Neural progenitor cell (in vitro differentiated cells): ENCODE measurements at regions not wholly inside any gene's neighbourhood (a gene's known extent, or its start where the extent isn't known, plus 50 kb on each side); places are given as distances from the start of the nearest gene placed in this dataset.
"Not testable (repeated sequence)": the region's sequence is repeated elsewhere in the genome, so short reads cannot be mapped to it uniquely, and the experiment has no call there.

Source experiments
- DNase-seq: peaks from one replicate; pipeline ENCODE4 v3.0.0-alpha.2; 2016; ENCODE audit warnings: low spot score
- H2AFZ ChIP-seq: fragments of 200-600 bp; sonication (generic); replicated peaks from 2 replicates; pipeline ENCODE4 v1.6.1; 2016; ENCODE audit warnings: antibody characterized with exemption
- H3F3A ChIP-seq: fragments of 200-600 bp; sonication (generic); 2 replicates; pipeline ENCODE4 v1.6.1; 2016; ENCODE audit warnings: antibody characterized with exemption, low read depth
- H3K27ac ChIP-seq: fragments of 200-600 bp; sonication (generic); 2 replicates; pipeline ENCODE4 v1.5.1; 2016; ENCODE audit warnings: mild to moderate bottlenecking
- H3K27me3 ChIP-seq: fragments of 200-600 bp; sonication (generic); 2 replicates; pipeline ENCODE4 v1.6.1; 2016; ENCODE audit warnings: mild to moderate bottlenecking, moderate library complexity
- H3K36me3 ChIP-seq: fragments of 200-600 bp; sonication (generic); 2 replicates; pipeline ENCODE4 v1.5.1; 2016
- H3K4me1 ChIP-seq: fragments of 200-600 bp; sonication (generic); 2 replicates; pipeline ENCODE4 v1.6.1; 2016; ENCODE audit warnings: mixed run types
- H3K4me2 ChIP-seq: fragments of 200-600 bp; sonication (generic); 2 replicates; pipeline ENCODE4 v1.6.1; 2016
- H3K4me3 ChIP-seq: fragments of 200-600 bp; sonication (generic); 2 replicates; pipeline ENCODE4 v1.5.1; 2016
- H3K79me2 ChIP-seq: fragments of 200-600 bp; sonication (generic); 2 replicates; pipeline ENCODE4 v1.6.1; 2016; ENCODE audit warnings: low read depth
- H3K9ac ChIP-seq: fragments of 200-600 bp; sonication (generic); 2 replicates; pipeline ENCODE4 v1.6.1; 2016
- H3K9me3 ChIP-seq: fragments of 200-600 bp; sonication (generic); 2 replicates; pipeline ENCODE4 v1.5.1; 2016; ENCODE audit warnings: low read depth
- H4K20me1 ChIP-seq: fragments of 200-600 bp; sonication (generic); 2 replicates; pipeline ENCODE4 v1.6.1; 2016; ENCODE audit warnings: low read depth
- H3K27ac Mint-ChIP-seq: 3 replicates; pipeline ENCODE4 v1.8.0; 2021; ENCODE audit warnings: mixed read lengths
- H3K27me3 Mint-ChIP-seq: 2 replicates; pipeline ENCODE4 v1.8.0; 2022; ENCODE audit warnings: low read depth, mild to moderate bottlenecking, inconsistent platforms, moderate library complexity, mixed read lengths; ENCODE audit not compliant: insufficient read depth
- H3K36me3 Mint-ChIP-seq: 3 replicates; pipeline ENCODE4 v1.8.0; 2021; ENCODE audit warnings: mixed read lengths
- H3K4me1 Mint-ChIP-seq: 3 replicates; pipeline ENCODE4 v1.8.0; 2021; ENCODE audit warnings: mixed read lengths
- H3K4me3 Mint-ChIP-seq: 3 replicates; pipeline ENCODE4 v1.8.0; 2021; ENCODE audit warnings: mild to moderate bottlenecking, moderate library complexity, mixed read lengths
- H3K9me3 Mint-ChIP-seq: 3 replicates; pipeline ENCODE4 v1.8.0; 2020; ENCODE audit warnings: mixed read lengths
- EZH2 ChIP-seq: fragments of 200-600 bp; sonication (generic); IDR thresholded peaks from 2 replicates; pipeline ENCODE4 v1.6.1; 2017; ENCODE audit warnings: antibody characterized with exemption, mild to moderate bottlenecking, moderate library complexity
- EZH2phosphoT487 ChIP-seq: fragments of 200-600 bp; sonication (generic); IDR thresholded peaks from 2 replicates; pipeline ENCODE4 v1.6.1; 2017; ENCODE audit warnings: antibody characterized with exemption
- TF ChIP-seq, protein P1 (sequence below): fragments of 200-600 bp; sonication (generic); IDR thresholded peaks from 2 replicates; pipeline ENCODE4 v1.5.1; 2017; ENCODE audit warnings: antibody characterized with exemption, mild to moderate bottlenecking

DNA sequence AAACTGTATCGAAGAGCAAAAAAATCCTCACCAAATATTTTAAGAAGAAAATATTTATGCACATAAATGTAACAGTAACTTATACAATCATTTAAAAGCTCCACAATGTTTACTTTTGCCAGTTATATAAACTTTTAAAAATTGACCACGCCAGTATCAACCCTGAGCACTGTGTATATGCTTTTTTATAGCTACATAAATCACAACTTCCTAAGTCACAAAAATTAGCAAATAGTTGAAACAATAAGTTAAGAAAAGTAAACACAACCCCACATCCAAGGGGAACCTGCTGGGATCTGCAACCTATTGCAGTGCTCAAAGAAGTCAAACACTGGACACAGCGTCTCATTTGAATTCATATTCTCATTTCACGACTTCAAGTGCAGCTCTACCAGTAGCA lies 89.8 kb upstream of the DST start:
- Mint-ChIP-seq H3K4me3 (no peak overlapping the region), H3K9me3 (no peaks in the 10 kb centered on the region), H3K27me3 (no peaks in the 10 kb centered on the region), H3K36me3 (peaks cover 5% of the 10 kb centered on the region), H3K4me1 (peaks cover 9% of the 10 kb centered on the region), H3K27ac (no peak overlapping the region)
- Histone ChIP-seq H4K20me1 (peaks cover 25% of the 10 kb centered on the region), H3K9ac (no peak overlapping the region), H3K36me3 (no peaks in the 10 kb centered on the region), H2AFZ (no peak overlapping the region), H3K27me3 (no peaks in the 10 kb centered on the region), H3K27ac (peak overlapping the region; percentile 41), H3F3A (no peaks in the 10 kb centered on the region), H3K79me2 (peaks cover 95% of the 10 kb centered on the region), H3K4me1 (peaks cover 14% of the 10 kb centered on the region), H3K4me3 (no peak overlapping the region), H3K4me2 (no peak overlapping the region), H3K9me3 (no peaks in the 10 kb centered on the region)
- no peak for TF ChIP-seq EZH2
- TF ChIP-seq, protein P1, sequence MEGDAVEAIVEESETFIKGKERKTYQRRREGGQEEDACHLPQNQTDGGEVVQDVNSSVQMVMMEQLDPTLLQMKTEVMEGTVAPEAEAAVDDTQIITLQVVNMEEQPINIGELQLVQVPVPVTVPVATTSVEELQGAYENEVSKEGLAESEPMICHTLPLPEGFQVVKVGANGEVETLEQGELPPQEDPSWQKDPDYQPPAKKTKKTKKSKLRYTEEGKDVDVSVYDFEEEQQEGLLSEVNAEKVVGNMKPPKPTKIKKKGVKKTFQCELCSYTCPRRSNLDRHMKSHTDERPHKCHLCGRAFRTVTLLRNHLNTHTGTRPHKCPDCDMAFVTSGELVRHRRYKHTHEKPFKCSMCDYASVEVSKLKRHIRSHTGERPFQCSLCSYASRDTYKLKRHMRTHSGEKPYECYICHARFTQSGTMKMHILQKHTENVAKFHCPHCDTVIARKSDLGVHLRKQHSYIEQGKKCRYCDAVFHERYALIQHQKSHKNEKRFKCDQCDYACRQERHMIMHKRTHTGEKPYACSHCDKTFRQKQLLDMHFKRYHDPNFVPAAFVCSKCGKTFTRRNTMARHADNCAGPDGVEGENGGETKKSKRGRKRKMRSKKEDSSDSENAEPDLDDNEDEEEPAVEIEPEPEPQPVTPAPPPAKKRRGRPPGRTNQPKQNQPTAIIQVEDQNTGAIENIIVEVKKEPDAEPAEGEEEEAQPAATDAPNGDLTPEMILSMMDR = no peak
- TF ChIP-seq EZH2phosphoT487 = no peak
- DNase-seq = no peak

GRCh38 chr6:56730663-56731529 lies 88.2 kb upstream of the DST start:
- no peak overlapping the region for H3K27ac ChIP-seq
- no peak for DNase-seq
- Mint-ChIP-seq H3K36me3 (peaks cover 5% of the 10 kb centered on the region), H3K4me1 (peaks cover 20% of the 10 kb centered on the region), H3K4me3 (no peak overlapping the region), H3K27ac (no peak overlapping the region), H3K9me3 (no peaks in the 10 kb centered on the region), H3K27me3 (peaks cover 2% of the 10 kb centered on the region)
- H3F3A ChIP-seq = no peaks in the 10 kb centered on the region
- no peaks in the 10 kb centered on the region for H3K9me3 ChIP-seq
- TF ChIP-seq EZH2 (no peak), EZH2phosphoT487 (no peak)
- TF ChIP-seq, protein P1 = no peak
- no peak overlapping the region for H3K9ac ChIP-seq
- no peak overlapping the region for H3K4me2 ChIP-seq
- no peaks in the 10 kb centered on the region for H3K27me3 ChIP-seq
- peaks cover 30% of the 10 kb centered on the region for H3K4me1 ChIP-seq
- H3K4me3 ChIP-seq = no peak overlapping the region
- no peaks in the 10 kb centered on the region for H3K36me3 ChIP-seq
- H2AFZ ChIP-seq = no peak overlapping the region
- H3K79me2 ChIP-seq = peaks cover 95% of the 10 kb centered on the region
- H4K20me1 ChIP-seq = peaks cover 42% of the 10 kb centered on the region

GRCh38 chr6:56729719-56730118 lies 87.0 kb upstream of the DST start:
- Histone ChIP-seq H3F3A (no peaks in the 10 kb centered on the region), H3K4me2 (no peak overlapping the region), H3K9ac (no peak overlapping the region), H3K9me3 (no peaks in the 10 kb centered on the region), H3K4me1 (peaks cover 39% of the 10 kb centered on the region), H4K20me1 (peaks cover 53% of the 10 kb centered on the region), H3K79me2 (peaks cover 95% of the 10 kb centered on the region), H3K4me3 (no peak overlapping the region), H3K27ac (no peak overlapping the region), H3K27me3 (no peaks in the 10 kb centered on the region), H2AFZ (no peak overlapping the region), H3K36me3 (no peaks in the 10 kb centered on the region)
- no peak for DNase-seq
- Mint-ChIP-seq H3K27me3 (peaks cover 2% of the 10 kb centered on the region), H3K27ac (no peak overlapping the region), H3K4me3 (no peak overlapping the region), H3K36me3 (peaks cover 5% of the 10 kb centered on the region), H3K4me1 (peaks cover 28% of the 10 kb centered on the region), H3K9me3 (no peaks in the 10 kb centered on the region)
- TF ChIP-seq, protein P1 = no peak
- TF ChIP-seq EZH2phosphoT487 = no peak
- no peak for TF ChIP-seq EZH2

GRCh38 chr6:56729166-56729565 lies 86.5 kb upstream of the DST start:
- not testable (repeated sequence) for H3K36me3 ChIP-seq, DNase-seq, H3K9me3 ChIP-seq, H3K4me3 Mint-ChIP-seq, H2AFZ ChIP-seq, H3K4me3 ChIP-seq, H3F3A ChIP-seq, H3K4me2 ChIP-seq, H3K9ac ChIP-seq, H3K27ac ChIP-seq, H3K27me3 ChIP-seq, H3K9me3 Mint-ChIP-seq, H3K36me3 Mint-ChIP-seq, H3K27me3 Mint-ChIP-seq, H3K27ac Mint-ChIP-seq
- peaks cover 31% of the 10 kb centered on the region for H3K4me1 Mint-ChIP-seq
- peaks cover 97% of the 10 kb centered on the region for H3K79me2 ChIP-seq
- peaks cover 53% of the 10 kb centered on the region for H4K20me1 ChIP-seq
- H3K4me1 ChIP-seq = peaks cover 39% of the 10 kb centered on the region
